ENCODE measurements at regions not wholly inside any gene's neighbourhood (a gene's known extent, or its start where the extent isn't known, plus 50 kb on each side); places are given as distances from the start of the nearest gene placed in this dataset.

GRCh38 chr3:30471796-30472489, 134.5 kb upstream of the TGFBR2 start:
- no peak overlapping the region for H3K27ac ChIP-seq
- H3K4me1 ChIP-seq: peaks cover 0 to 10% (median under 1%) of the 10 kb centered on the region in 4 donors
- no peaks in the 10 kb centered on the region for H3K36me3 ChIP-seq
- H3K4me3 ChIP-seq: no peak overlapping the region
- no peak for TF ChIP-seq CTCF (IDR thresholded peaks at IDR 0.05)
- TF ChIP-seq POLR2A (IDR thresholded peaks at IDR 0.05): no peak
- no peaks in the 10 kb centered on the region for H3K9me3 ChIP-seq
- no peaks in the 10 kb centered on the region for H3K27me3 ChIP-seq
- no peak for DNase-seq

- Histone ChIP-seq H3K36me3 (no peaks in the 10 kb centered on the region), H3K9me3 (no peaks in the 10 kb centered on the region), H3K4me1 (peaks cover 0 to 18% (median 2%) of the 10 kb centered on the region in 4 donors), H3K4me3 (no peak overlapping the region), H3K27ac (peak overlapping the region in 1 of 4 donors; percentile 12), H3K27me3 (no peaks in the 10 kb centered on the region)
- TF ChIP-seq CTCF (IDR thresholded peaks at IDR 0.05) (no peak), POLR2A (IDR thresholded peaks at IDR 0.05) (no peak)
- DNase-seq: peak in 1 of 3 donors; percentile 65
Measured at GRCh38 chr3:30473374-30474051, 132.9 kb upstream of the TGFBR2 start.

- TF ChIP-seq POLR2A (IDR thresholded peaks at IDR 0.05) (no peak), CTCF (IDR thresholded peaks at IDR 0.05) (no peak)
- Histone ChIP-seq H3K27ac (peak overlapping the region in 1 of 4 donors; percentile 12), H3K4me3 (no peak overlapping the region), H3K9me3 (no peaks in the 10 kb centered on the region), H3K4me1 (peaks cover 0 to 18% (median 2%) of the 10 kb centered on the region in 4 donors), H3K27me3 (no peaks in the 10 kb centered on the region), H3K36me3 (no peaks in the 10 kb centered on the region)
- DNase-seq: no peak
Measured at GRCh38 chr3:30474371-30474770, 132.0 kb upstream of the TGFBR2 start.

- no peak overlapping the region for H3K4me3 ChIP-seq
- peaks cover 2 to 18% (median 5%) of the 10 kb centered on the region in 4 donors for H3K4me1 ChIP-seq
- no peaks in the 10 kb centered on the region for H3K9me3 ChIP-seq
- H3K36me3 ChIP-seq: no peaks in the 10 kb centered on the region
- DNase-seq: peak in 1 of 3 donors; percentile 39
- no peak for TF ChIP-seq POLR2A (IDR thresholded peaks at IDR 0.05)
- TF ChIP-seq CTCF (IDR thresholded peaks at IDR 0.05): no peak
- H3K27ac ChIP-seq: no peak overlapping the region
- H3K27me3 ChIP-seq: no peaks in the 10 kb centered on the region
Measured at GRCh38 chr3:30475038-30475808, 131.2 kb upstream of the TGFBR2 start.

- H3K36me3 ChIP-seq: no peaks in the 10 kb centered on the region
- H3K4me1 ChIP-seq: peaks cover 3 to 18% (median 7%) of the 10 kb centered on the region in 4 donors
Measured at GRCh38 chr3:30475809-30476178, 130.6 kb upstream of the TGFBR2 start.

More at GRCh38 chr3:30475809-30476178, 130.6 kb upstream of the TGFBR2 start:
- H3K9me3 ChIP-seq: no peaks in the 10 kb centered on the region
- TF ChIP-seq POLR2A (IDR thresholded peaks at IDR 0.05) (no peak), CTCF (IDR thresholded peaks at IDR 0.05) (no peak)
- DNase-seq: no peak
- H3K27me3 ChIP-seq: no peaks in the 10 kb centered on the region
- H3K27ac ChIP-seq: no peak overlapping the region
- no peak overlapping the region for H3K4me3 ChIP-seq

Measured in Peyer's patch (tissue), 4 donors.